IPS DF 6.9 (cell line): ENCODE measurements at regions not wholly inside any gene's neighbourhood (a gene's known extent, or its start where the extent isn't known, plus 50 kb on each side); places are given as distances from the start of the nearest gene placed in this dataset.

ENCODE experiments used
- DNase-seq: peaks from one replicate; pipeline ENCODE4 v3.0.0-alpha.2; 2013; ENCODE audit warnings: low read depth, low spot score
- H3K27ac ChIP-seq: one replicate; pipeline ENCODE4 v1.5.1; 2013; ENCODE audit warnings: low read length, control low read depth
- H3K27me3 ChIP-seq: 2 replicates; pipeline ENCODE4 v1.6.1; 2013; ENCODE audit warnings: mild to moderate bottlenecking, low read length; ENCODE audit not compliant: control insufficient read depth, insufficient read depth
- H3K36me3 ChIP-seq: 2 replicates; pipeline ENCODE4 v1.6.1; 2013; ENCODE audit warnings: low read length; ENCODE audit not compliant: control insufficient read depth, insufficient read depth
- H3K4me1 ChIP-seq: 2 replicates; pipeline ENCODE4 v1.6.1; 2013; ENCODE audit warnings: low read length; ENCODE audit not compliant: control insufficient read depth, insufficient read depth
- H3K4me3 ChIP-seq: 2 replicates; pipeline ENCODE4 v1.5.1; 2013; ENCODE audit warnings: mild to moderate bottlenecking, low read length
- H3K9me3 ChIP-seq: 2 replicates; pipeline ENCODE4 v1.6.1; 2013; ENCODE audit warnings: low read length, inconsistent platforms; ENCODE audit not compliant: control insufficient read depth, insufficient read depth
- WGBS: extraction: QIAGEN DNeasy Blood & Tissue Kit; methylation state at CpG from one replicate; pipeline ENCODE4 v1.1.7; 2013; ENCODE audit warnings: mixed read lengths, missing lambda C conversion rate; ENCODE audit not compliant: insufficient read length, insufficient coverage; 5-methylcytosine and 5-hydroxymethylcytosine counted together

- Histone ChIP-seq H3K36me3 (no peaks in the 10 kb centered on the region), H3K9me3 (no peaks in the 10 kb centered on the region)
These were observed 1018.4 kb upstream of the ACVR2A start for GRCh38 chr2:146826388-146826787.

GRCh38 chr2:146821836-146822316 lies 1023.0 kb upstream of the ACVR2A start:
- no peak for DNase-seq
- no peak overlapping the region for H3K27ac ChIP-seq
- no CpG with 5 or more reads among the region's 2 CpGs for whole genome bisulfite sequencing
- no peaks in the 10 kb centered on the region for H3K36me3 ChIP-seq
- H3K4me3 ChIP-seq, result no peak overlapping the region
- H3K9me3 ChIP-seq, result no peaks in the 10 kb centered on the region
- no peaks in the 10 kb centered on the region for H3K27me3 ChIP-seq
- H3K4me1 ChIP-seq, result no peaks in the 10 kb centered on the region

More at GRCh38 chr2:146826388-146826787, 1018.4 kb upstream of the ACVR2A start:
- no peaks in the 10 kb centered on the region for H3K27me3 ChIP-seq
- DNase-seq, result no peak
- H3K4me1 ChIP-seq, result no peaks in the 10 kb centered on the region
- H3K27ac ChIP-seq, result no peak overlapping the region
- H3K4me3 ChIP-seq, result no peak overlapping the region

- DNase-seq, result no peak
- Histone ChIP-seq H3K4me3 (no peak overlapping the region), H3K4me1 (no peaks in the 10 kb centered on the region), H3K9me3 (no peaks in the 10 kb centered on the region), H3K27ac (no peak overlapping the region), H3K27me3 (no peaks in the 10 kb centered on the region), H3K36me3 (no peaks in the 10 kb centered on the region)
- no CpG with 5 or more reads among the region's 3 CpGs for WGBS
These were observed 1024.2 kb upstream of the ACVR2A start for GRCh38 chr2:146820672-146821071.

GRCh38 chr2:146818122-146818521 lies 1026.7 kb upstream of the ACVR2A start:
- H3K27me3 ChIP-seq, result no peaks in the 10 kb centered on the region
- no peaks in the 10 kb centered on the region for H3K4me1 ChIP-seq
- no peaks in the 10 kb centered on the region for H3K36me3 ChIP-seq
- no peaks in the 10 kb centered on the region for H3K9me3 ChIP-seq
- no CpG with 5 or more reads among the region's 1 CpG for WGBS
- H3K27ac ChIP-seq, result no peak overlapping the region
- H3K4me3 ChIP-seq, result no peak overlapping the region
- no peak for DNase-seq

- WGBS, result no CpG with 5 or more reads among the region's 1 CpG
- Histone ChIP-seq H3K4me3 (no peak overlapping the region), H3K27me3 (no peaks in the 10 kb centered on the region), H3K9me3 (no peaks in the 10 kb centered on the region), H3K27ac (no peak overlapping the region), H3K4me1 (no peaks in the 10 kb centered on the region), H3K36me3 (no peaks in the 10 kb centered on the region)
- no peak for DNase-seq
These were observed 1027.2 kb upstream of the ACVR2A start for GRCh38 chr2:146817613-146818012.

- Histone ChIP-seq H3K36me3 (no peaks in the 10 kb centered on the region), H3K4me1 (no peaks in the 10 kb centered on the region), H3K27ac (no peak overlapping the region), H3K27me3 (no peaks in the 10 kb centered on the region), H3K9me3 (no peaks in the 10 kb centered on the region), H3K4me3 (no peak overlapping the region)
- WGBS, result no CpG with 5 or more reads among the region's 1 CpG
- DNase-seq, result no peak
These were observed 1029.9 kb upstream of the ACVR2A start for GRCh38 chr2:146814971-146815370.

- Histone ChIP-seq H3K36me3 (no peaks in the 10 kb centered on the region), H3K9me3 (no peaks in the 10 kb centered on the region), H3K4me3 (no peak overlapping the region), H3K27ac (no peak overlapping the region), H3K27me3 (no peaks in the 10 kb centered on the region; the same call in 1 of the 2 replicates), H3K4me1 (no peaks in the 10 kb centered on the region)
- no CpG with 5 or more reads among the region's 17 CpGs for WGBS
- no peak for DNase-seq
These were observed 1037.2 kb upstream of the ACVR2A start for GRCh38 chr2:146807568-146808168.

GRCh38 chr2:146806364-146807005 lies 1038.3 kb upstream of the ACVR2A start:
- no CpG with 5 or more reads among the region's 2 CpGs for WGBS
- no peaks in the 10 kb centered on the region for H3K36me3 ChIP-seq
- no peak overlapping the region for H3K27ac ChIP-seq
- H3K27me3 ChIP-seq, result no peaks in the 10 kb centered on the region; the same call in 1 of the 2 replicates
- no peak overlapping the region for H3K4me3 ChIP-seq
- no peaks in the 10 kb centered on the region for H3K4me1 ChIP-seq
- no peaks in the 10 kb centered on the region for H3K9me3 ChIP-seq
- no peak for DNase-seq

- Histone ChIP-seq H3K9me3 (no peaks in the 10 kb centered on the region), H3K4me1 (no peaks in the 10 kb centered on the region), H3K27me3 (no peaks in the 10 kb centered on the region; the same call in 1 of the 2 replicates), H3K4me3 (no peak overlapping the region), H3K36me3 (no peaks in the 10 kb centered on the region), H3K27ac (no peak overlapping the region)
- no CpG with 5 or more reads among the region's 4 CpGs for WGBS
- DNase-seq, result no peak
These were observed 1040.5 kb upstream of the ACVR2A start for GRCh38 chr2:146804288-146804687.

- no peaks in the 10 kb centered on the region; the same call in 1 of the 2 replicates for H3K27me3 ChIP-seq
- no peaks in the 10 kb centered on the region for H3K4me1 ChIP-seq
- no peak overlapping the region for H3K4me3 ChIP-seq
- H3K36me3 ChIP-seq, result no peaks in the 10 kb centered on the region
- H3K27ac ChIP-seq, result no peak overlapping the region
- no peaks in the 10 kb centered on the region for H3K9me3 ChIP-seq
- DNase-seq, result no peak
- WGBS, result no CpG with 5 or more reads among the region's 1 CpG
These were observed 1042.9 kb upstream of the ACVR2A start for GRCh38 chr2:146801886-146802285.

GRCh38 chr2:146786396-146786795 lies 1058.4 kb upstream of the ACVR2A start:
- Histone ChIP-seq H3K4me3 (no peak overlapping the region), H3K36me3 (no peaks in the 10 kb centered on the region), H3K4me1 (no peaks in the 10 kb centered on the region), H3K27ac (no peak overlapping the region), H3K27me3 (no peaks in the 10 kb centered on the region), H3K9me3 (no peaks in the 10 kb centered on the region)
- no CpG with 5 or more reads among the region's 2 CpGs for WGBS
- no peak for DNase-seq
